ENCODE measurements at regions not wholly inside any gene's neighbourhood (a gene's known extent, or its start where the extent isn't known, plus 50 kb on each side); places are given as distances from the start of the nearest gene placed in this dataset.

DNA sequence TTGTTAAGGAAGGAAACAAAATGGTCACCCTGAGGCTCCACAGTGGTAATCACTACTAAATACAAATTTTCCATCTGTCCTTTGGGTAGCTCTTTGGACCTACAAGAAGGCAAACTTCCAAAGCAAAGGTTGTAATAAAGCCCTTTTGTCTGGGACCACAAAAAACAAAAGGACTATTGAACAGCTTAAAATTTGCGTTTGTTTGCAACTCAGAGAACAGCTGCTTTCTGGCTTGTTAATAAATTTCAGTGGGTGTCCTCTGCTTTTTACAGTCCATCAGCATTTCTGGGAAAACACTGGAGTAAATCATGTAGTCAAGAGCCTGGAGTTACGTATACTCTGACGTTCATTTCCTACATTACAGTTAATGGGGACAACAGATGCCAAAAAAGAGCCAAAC lies 439.7 kb upstream of the DIAPH2 start:
- Histone ChIP-seq H3K27me3 (no peaks in the 10 kb centered on the region), H3K36me3 (no peaks in the 10 kb centered on the region), H3K27ac (no peak overlapping the region), H3K4me3 (no peak overlapping the region), H3K4me1 (no peaks in the 10 kb centered on the region), H3K9me3 (no peaks in the 10 kb centered on the region)
- no peak for DNase-seq
- intact Hi-C loops (cut with DNase I), result no loop called here
- TF ChIP-seq, protein P1, sequence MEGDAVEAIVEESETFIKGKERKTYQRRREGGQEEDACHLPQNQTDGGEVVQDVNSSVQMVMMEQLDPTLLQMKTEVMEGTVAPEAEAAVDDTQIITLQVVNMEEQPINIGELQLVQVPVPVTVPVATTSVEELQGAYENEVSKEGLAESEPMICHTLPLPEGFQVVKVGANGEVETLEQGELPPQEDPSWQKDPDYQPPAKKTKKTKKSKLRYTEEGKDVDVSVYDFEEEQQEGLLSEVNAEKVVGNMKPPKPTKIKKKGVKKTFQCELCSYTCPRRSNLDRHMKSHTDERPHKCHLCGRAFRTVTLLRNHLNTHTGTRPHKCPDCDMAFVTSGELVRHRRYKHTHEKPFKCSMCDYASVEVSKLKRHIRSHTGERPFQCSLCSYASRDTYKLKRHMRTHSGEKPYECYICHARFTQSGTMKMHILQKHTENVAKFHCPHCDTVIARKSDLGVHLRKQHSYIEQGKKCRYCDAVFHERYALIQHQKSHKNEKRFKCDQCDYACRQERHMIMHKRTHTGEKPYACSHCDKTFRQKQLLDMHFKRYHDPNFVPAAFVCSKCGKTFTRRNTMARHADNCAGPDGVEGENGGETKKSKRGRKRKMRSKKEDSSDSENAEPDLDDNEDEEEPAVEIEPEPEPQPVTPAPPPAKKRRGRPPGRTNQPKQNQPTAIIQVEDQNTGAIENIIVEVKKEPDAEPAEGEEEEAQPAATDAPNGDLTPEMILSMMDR (IDR thresholded peaks at IDR 0.05), result no peak
- ATAC-seq, result no peak

DNA sequence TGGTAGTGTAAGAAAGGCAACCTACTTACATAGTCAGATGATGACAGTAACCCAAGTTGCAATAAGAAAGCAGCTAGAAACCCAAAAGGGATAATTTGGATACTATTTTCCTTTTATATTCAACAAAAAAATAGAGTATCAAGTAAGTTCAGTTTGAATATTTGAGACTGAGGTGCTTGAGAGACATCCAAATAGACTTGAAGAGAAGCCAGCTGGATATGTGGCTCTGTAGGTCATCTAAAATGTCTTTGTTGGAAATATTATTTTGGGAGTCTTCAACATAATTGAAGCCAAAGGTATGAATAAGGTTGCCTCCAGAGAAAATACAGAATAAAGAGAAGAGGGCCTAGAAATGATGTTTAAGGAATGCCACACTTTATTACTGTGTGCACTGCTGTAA lies 438.2 kb upstream of the DIAPH2 start:
- Histone ChIP-seq H3K4me1 (no peaks in the 10 kb centered on the region), H3K36me3 (no peaks in the 10 kb centered on the region), H3K27me3 (no peaks in the 10 kb centered on the region), H3K27ac (no peak overlapping the region), H3K9me3 (no peaks in the 10 kb centered on the region), H3K4me3 (no peak overlapping the region)
- intact Hi-C loops (cut with DNase I), result no loop called here
- DNase-seq, result no peak
- TF ChIP-seq, protein P1 (IDR thresholded peaks at IDR 0.05), result no peak
- no peak for ATAC-seq

Data from upper lobe of right lung (tissue), 1 donor.